DMS53 (cell line): ENCODE measurements at regions not wholly inside any gene's neighbourhood (a gene's known extent, or its start where the extent isn't known, plus 50 kb on each side); places are given as distances from the start of the nearest gene placed in this dataset.
A peak's percentile ranks its signal among the peaks of the same experiment; 100 is the strongest.

ENCODE experiments used
- DNase-seq: peaks from one replicate; lab custom pipeline; 2025; lab: John Stamatoyannopoulos, UW

DNA sequence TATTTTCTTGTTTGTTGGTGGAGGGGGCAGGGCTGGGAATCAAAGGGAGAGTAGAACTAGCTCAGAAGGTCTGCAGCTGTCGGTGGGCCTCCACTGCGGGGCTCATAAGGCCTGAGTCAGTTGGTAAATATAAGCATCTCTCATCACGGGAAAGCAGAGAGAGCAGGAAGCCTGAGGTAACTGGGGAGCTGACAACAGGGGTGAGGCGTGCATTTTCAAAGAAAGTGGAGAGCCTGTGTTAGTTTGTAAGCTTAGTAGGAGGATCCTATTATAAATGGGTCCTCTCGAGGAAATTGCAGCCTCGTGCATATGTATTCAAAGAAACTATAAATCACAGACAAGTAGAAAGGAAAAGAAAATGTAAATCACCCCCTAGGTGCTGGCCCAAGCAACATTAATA is 221.0 kb upstream of the CDH13 start:
- DNase-seq: no peak

DNA sequence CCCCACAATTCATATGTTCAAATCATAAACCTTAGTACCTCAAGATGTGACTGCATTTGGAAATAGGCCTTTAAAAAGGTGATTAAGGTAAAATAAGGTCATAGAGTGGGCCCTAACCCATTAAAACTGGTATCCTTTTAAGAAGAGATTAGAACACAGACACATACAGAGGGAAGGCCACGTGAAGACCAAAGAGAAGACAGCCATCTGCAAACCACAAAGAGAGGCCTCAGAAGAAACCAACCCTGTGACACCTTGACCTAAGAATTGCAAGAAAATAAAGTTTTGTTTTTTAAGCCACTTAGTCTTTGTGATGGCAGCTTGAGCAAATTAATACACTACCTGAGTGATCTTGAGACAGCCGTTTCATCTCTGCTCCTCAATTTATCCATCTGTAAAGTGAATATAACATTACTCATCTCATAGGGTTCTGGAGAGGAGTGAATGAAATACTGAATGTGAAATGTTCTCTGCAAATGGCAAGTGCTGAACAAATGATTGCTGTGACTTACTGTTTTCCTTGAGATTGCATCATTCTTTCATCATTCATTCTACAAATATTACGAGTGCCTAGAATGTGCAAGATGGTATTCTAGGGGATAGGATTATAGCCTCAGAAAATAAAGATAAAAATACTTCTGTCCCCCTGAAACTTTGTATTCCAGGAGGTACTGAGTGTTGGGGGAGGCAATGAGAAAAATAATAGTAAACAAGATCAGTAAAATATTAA is 222.0 kb upstream of the CDH13 start:
- no peak for DNase-seq

DNA sequence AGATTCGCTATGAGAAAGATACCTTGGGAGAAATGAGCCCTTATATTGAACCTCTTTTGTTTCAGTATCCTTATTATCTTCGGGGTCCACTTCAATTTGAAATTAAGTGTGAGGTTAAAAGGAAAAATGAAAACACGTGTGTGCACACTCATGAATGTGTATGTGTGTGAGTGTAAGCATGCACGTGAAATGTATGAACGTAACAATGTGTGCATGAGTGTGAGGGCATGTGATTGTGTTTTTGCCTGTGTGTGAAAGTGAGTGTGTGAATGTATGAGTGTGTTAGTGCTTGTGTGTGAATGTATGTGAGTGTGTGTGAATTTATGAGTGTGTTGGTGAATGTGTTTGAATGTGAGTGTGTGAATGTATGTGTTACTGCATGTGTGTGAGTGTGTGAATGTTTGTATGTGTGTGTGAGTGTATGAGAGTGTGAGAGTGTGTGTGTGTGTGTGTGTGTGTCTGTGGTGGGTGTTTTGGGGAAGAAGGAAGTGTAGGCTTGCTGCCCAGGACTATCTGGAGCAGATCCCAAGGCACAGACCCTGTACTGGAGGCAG is 224.0 kb upstream of the CDH13 start:
- DNase-seq: no peak

DNA sequence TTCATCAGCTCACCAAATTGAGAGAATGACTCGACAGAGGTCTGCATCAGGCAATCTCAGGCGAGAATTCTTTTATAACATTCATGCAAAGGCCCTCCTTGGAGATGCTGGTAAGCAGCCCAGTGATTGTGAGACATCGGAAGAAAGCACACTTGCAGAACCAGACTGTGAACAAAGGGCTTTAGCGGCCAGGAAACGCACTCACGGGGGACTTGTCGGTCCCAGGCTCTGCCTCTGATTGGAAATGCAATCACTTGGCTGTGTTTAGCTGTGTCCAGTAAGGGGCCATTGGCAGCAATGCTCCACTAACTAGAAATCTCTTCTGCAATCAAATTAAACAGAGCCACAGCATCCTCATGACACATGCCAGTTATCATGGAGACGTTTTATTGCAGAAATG is 226.7 kb upstream of the CDH13 start:
- DNase-seq: no peak

DNA sequence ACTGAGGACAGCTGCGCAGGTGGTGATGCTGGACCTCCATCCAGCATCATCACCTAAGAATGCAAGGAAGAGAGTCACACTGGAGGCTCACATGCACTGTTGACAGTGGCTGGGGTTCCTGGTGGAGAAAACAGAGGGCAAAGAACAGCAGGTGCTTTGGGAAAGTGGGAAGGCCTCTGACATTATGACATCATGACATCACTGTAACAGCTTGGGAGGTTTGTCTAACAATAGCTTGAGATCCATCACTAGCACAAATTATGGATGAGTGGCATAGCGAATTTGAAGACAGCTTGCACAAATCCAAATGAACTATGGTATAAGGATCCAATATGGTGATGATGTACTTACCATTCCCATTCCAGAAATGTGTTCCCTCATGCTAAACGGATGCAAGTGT is 226.5 kb upstream of the MPHOSPH6 start:
- peak; percentile 89 for DNase-seq

DNA sequence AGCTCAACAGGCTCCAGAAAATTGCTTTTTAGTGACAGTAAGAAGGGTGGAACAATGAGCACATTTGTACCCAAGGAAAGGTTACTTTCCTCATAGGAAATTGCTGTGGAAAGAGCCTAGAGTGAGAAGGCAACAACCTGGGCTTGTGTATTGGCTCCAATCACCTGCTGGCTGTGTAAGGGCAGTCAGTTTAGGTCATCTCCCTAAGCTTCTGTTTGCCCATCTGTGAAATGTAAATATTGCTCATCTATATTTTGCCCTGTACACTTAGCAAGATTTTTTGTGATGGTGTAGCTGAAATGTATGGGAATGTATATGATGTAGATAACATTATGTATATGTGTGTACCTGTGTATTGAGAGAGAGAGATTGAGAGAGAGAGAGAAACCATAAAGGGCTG is 225.2 kb upstream of the MPHOSPH6 start:
- DNase-seq: peak; percentile 88

DNA sequence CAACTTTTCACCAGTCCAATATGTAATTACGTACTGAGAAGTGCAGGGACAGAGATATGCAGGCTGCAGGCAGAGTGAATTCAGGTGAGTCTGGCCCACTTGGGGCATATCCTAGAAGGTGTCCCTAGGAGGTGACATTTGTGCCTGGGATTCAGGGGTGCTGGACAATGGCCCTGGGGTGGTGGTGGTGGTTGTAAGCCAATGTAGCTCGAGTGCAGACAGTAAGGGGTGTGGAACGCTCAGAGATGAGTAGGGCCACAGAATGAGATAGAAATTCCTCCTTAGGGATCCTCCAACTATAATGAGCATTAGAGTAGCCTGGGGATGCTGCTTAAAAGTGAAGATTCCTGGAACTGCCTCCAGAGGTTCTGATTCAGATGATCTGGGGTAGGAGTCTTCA is 221.7 kb upstream of the MPHOSPH6 start:
- no peak for DNase-seq

DNA sequence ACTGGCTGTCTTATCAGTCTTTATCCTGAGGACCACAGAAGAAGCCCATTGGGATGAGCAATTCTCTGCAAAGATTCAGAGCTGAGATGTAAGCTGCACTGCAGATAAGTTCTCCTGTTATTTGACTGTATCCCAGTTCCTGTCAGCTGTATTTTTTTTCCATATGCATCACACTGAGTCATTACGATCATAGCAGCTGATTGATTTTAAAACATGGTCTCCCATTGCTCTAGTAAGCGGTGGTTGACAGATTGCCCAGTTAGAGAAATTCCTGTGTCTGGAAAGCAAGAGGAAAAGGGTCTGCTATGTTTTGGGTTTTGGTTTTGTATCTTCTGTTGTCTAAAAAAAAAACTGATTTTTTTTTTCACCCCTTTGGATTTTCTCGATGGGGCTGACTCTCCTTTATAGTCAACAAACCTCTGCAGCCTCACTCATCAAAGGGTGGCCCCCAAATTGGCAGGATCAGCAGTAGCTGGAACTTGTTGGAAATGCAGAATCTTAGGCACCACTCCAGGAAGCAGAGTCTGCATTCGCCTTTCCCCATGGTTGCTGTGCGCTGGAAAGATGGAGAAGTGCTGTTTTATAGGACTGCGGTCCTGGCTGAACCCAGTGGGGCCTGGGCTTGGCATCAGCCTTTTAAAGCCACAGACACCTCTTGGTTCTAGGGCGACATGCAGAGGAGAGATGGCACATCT is 220.1 kb upstream of the MPHOSPH6 start:
- no peak for DNase-seq

DNA sequence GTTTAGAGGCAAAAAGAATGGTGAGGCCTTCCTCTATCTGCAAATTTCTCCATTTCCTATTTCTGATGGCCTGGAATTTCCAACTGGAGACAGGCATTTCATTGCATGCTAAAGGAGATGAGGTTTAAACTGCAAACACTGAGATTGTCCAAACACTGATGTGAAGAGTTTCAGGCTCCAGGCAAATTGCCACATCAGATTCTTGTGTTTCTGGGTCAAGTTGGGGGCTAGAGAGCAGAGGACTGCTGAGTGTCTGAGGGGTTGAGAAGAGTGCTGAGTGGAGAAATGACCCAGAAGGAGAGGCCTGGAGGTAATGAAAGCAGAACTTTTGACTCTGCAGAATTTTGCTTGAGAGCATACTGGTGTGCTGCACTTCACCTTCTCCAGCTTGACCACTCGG is 216.7 kb upstream of the MPHOSPH6 start:
- no peak for DNase-seq

DNA sequence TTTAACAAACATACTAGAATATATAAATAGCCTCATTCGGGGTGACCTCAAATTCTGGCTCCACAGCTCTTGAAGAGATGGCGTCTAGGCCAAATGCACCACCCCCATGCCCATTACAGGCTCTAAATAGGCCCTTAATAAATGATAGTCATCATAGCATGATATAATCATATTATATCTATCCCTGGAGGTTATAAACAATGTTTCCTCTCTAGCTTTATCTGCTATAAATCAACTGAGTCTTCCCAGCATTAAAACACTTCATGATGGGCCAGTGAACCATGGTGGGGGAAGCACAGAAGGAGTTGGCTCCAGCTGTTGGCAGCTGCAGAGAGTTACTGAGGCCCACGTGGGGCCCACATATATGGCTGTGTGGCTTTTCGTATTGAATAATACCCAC is 214.9 kb upstream of the MPHOSPH6 start:
- DNase-seq: no peak

DNA sequence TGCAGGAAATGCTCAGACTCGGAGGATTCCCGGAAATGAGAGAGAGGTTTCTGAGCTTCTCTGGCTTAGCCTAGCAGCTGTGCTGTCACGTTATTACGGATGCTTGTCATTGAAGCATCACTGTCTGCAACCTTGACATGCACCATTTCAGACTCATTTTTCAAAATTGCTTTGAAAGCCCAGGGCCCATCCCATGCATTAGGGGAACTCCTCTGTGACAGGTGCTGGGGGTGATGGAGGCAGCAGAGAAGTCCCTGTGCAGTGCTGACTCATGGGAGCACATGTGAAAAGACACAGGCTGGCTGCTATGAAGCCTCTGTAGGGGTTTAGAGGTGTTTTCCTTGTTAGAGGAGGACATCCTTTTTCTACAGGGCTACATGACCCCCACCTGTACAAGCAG is 214.0 kb upstream of the MPHOSPH6 start:
- peak; percentile 40 for DNase-seq

DNA sequence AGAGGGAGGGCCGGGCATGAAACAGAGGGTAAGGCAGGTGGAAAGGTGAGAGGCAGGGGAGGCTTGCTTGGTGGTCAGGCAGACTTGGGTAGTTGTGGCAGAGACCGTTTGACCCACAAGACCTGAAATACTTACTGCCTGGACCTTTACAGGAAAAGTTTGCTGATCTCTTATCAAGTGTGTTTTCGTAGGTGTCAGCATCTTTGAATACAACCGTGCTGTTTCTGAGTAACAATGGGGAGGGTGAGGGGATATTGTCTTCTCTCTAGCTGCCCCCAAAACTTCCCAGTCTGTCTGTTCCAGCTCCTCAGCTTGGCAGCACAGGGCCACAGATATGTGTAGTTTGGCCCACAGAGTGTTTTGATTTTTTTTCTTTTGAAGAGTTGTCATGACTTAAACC is 212.5 kb upstream of the MPHOSPH6 start:
- DNase-seq: no peak

DNA sequence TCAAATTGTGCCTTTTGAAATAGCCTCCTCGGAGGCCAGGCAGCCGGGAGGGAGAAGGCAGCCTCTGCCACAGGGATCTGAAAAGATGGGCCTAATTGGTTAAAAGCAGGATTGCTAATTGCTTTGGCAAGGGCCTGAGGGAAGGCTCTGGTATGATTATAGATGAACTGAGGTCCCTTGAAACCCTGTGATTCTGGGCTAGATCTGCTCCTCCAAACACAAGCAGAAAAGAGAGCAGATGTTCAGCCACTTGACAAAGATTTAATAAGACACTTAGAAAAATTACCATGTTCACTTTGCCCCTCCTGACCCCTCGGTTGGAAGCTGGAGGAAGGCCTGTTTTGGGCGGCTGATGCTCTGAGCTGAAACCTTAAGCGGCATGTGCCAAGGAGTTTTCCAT is 209.5 kb upstream of the MPHOSPH6 start:
- no peak for DNase-seq

DNA sequence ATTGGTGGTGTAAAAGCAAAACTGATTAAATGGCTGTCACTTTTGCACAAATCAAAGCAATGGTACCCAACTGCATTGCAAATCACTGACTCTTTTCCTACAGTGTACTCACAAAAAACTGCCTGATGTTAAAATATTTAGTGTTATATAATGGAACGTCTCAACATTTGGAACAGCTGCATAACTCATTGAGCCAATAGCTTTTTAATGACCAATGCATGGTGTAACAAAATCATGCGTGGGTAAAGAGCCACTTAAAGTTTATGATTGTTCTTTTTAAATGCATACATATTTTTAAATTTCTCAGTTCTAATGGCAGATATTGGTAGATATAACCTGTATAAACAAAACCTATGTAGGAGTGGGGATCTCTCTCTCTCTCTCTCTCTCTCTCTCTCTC is 204.0 kb upstream of the MPHOSPH6 start:
- no peak for DNase-seq

DNA sequence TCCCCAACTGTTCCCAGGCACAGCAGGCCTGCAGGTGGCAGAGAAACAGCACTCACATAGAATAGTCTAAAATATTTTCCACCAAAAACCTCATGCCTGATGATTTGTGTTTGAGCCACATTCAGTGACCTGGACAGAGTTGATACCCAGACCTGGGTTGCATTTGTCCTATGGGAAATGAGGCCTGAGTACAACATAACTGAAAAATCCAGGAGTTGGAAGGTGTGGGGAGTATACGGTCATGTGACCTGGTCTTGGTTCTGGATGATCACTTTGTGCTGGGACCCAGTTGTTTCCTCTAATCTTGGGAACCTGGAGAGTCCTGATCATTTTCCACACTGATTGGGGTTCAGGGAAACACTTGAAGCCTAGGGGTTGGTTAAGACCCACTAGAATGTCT is 200.3 kb upstream of the MPHOSPH6 start:
- no peak for DNase-seq

DNA sequence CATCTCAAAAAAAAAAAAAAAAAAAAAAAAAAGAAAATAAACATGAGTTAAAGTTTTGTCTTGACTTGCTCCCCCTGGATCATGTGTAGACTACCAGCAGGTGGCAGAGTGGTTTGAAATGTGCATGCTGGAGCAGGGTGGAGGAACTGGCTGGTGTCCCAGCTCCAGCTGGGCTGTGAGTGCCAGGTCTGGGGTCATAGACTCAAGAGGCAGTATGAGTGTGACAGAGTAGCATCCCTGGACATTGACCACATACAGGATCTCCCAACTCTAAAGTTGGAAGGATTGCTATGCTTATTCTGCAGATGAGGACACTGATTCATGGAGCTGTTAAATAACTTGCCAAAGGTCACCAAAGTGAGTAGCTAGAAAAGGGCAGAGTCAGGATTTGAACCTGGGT is 198.0 kb upstream of the MPHOSPH6 start:
- peak; percentile 75 for DNase-seq

DNA sequence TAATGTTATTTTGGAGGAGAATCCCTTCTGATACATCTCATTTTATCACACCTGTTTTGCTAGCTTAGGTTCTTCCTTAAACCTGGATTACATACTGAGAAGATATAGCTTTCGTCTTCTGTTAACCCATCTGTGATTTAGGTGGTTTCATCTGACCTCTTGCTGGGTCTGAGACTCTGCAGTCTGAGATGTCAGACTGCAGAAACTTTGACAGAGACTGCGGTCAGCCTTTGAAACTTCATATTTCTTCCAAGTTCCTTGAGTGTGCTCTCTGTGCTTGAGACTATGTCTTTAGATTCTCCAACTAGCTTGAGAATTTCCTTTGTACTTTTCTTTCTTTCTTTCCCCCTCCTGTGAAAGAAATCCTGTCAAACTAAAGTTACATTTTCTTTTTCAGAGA is 196.4 kb upstream of the MPHOSPH6 start:
- DNase-seq: no peak

DNA sequence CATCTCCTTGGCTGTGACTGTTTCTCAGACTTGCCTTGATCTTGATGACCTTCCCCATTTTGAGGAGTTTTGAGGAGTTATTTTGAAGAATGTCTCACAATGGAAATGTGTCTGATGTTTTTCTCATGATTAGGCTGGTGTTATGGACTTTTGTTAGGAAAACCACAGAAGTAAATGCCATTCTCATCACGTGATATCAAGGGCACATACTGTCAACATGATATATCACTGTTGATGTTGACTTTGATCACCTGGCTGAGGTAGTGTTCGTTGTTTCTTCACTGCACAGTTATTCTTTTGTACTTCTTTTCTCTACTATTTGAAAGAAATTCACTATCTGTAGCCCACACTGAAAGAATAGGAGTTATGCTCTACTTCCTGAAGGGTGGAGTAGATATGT is 194.7 kb upstream of the MPHOSPH6 start:
- DNase-seq: peak; percentile 48

DNA sequence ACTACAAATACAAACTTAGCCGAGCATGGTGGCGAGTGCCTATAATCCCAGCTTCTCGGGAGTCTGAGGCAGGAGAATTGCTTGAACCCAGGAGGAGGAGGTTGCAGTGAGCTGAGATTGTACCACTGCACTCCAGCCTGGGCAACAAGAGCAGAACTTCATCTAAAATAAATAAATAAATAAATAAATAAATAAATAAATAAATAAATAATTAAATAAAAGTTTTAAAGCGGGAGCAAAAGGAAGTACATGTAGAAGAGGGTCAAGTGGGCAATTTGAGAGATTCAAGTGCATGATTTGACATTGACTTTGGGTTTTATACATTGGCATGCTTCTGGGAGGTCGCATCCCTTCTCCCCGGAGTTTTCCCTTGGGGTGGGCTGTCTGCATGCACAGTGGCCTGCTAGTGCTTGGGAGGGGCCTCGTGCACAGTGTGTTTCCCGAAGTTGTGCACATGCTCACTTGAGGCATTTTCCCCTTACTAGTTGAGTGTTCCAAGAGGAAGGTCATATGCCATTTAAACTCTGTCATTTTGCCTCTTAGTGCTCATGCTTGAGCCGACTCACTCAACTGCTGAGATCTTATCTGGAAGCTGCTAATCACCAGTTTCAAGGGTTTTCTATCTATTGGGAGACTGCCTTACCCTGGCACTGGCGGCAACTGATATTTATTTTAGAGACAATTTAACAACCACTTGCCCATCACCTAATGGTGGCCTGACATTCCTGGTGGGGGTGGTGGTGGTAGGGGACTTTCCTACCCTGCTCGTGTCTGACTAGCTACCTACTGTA is 193.2 kb upstream of the MPHOSPH6 start:
- DNase-seq: peak; percentile 5

DNA sequence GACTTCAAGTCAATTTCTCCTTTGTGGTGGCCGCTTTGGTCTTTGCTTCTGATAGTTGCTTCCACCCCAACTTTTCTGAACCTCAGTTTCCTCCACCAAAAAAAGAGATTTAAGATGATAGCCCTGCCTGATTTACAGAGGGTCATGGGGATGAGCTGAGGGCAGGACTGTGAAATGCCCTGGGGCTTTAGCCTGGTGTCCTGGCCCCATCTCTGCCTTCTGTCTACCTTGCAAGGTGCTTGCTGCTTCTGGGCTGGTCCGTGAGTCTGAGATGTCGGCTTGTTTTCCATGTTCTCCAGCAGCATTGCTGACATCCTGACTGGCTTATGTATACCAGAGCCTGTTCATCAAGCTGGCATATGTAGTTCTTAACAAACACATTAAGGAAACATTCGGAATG is 191.9 kb upstream of the MPHOSPH6 start:
- DNase-seq: no peak

DNA sequence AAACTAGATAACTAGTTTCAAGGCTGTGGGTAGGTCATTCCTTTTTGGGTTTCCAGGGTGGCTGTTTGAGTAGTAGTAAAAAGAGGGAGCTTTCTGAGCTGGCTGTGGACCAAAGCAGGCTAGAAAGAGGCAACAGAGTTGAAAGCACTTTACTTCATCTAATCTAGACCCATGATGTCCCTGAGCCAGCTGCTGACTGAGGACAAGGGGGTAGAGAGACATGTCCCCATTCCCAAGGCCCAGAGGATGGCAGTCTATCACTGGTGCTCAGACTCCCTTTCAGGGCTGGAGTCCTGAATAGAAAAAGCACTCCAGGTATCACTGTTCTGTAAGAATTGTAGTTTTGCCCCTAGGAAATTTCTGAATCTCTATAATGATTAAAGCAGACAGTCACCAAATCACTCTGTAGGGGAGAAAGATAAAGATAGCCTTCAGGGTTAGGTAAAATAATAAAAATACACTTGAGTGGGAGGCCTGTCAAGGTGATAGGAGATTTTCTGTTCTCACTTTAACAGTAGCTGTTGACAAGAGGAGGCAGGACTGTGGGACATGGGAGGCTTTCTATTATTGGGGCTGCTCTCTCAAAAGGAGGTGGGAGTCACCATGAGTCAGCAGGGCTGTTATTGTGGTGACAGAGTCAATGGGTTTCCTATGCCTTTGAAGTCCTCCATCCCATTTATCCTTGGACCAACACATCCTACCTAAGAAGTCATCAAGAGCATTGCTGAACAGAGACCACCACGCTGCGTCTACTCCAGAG is 190.2 kb upstream of the MPHOSPH6 start:
- peak; percentile 15 for DNase-seq

DNA sequence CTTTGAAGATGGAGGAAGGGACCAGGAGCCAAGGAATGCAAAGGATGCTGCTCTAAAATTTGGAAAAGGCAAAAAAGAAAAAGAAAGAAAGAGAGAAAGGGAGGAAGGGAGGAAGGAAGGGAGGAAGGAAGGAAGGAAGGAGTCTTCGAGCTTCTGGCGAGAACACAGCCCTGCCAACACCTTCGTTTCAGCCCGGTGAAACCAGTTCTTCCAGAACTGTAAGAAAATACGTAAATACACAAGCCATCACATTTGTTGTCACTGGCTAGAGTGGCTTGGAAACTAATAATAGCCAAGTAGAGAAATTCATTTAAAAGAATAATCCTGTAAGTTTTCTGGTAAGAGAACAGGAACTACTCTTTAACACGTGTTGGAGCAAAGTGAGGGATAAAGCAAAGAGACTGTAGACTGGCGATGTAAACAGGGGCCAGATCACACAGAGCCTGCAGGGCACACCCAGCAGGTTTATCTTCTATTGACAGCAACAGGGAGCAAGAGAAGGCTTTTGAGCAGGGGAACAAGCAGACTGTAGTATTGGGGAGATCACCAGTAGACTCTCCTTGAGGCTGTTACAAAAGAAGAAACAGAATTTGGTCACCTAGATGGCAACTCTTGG is 188.7 kb upstream of the MPHOSPH6 start:
- peak; percentile 81 for DNase-seq
